CD14-positive monocyte (primary cell): ENCODE measurements at regions not wholly inside any gene's neighbourhood (a gene's known extent, or its start where the extent isn't known, plus 50 kb on each side); places are given as distances from the start of the nearest gene placed in this dataset.

Experiments used
- DNase-seq, 3 donors: peaks; one replicate each; pipeline ENCODE4 v3.0.0-alpha.2; 2011 to 2022
- H2AFZ ChIP-seq: 2 replicates; pipeline ENCODE4 v1.6.0; 2012; ENCODE audit warnings: mild to moderate bottlenecking, low read depth, low read length, inconsistent platforms; ENCODE audit not compliant: insufficient read depth, poor library complexity, severe bottlenecking
- H3K27ac ChIP-seq, 2 donors: 1 replicate in 1 of 2; 2 replicates in 1 of 2; pipeline ENCODE4 v1.5.1; 2012 to 2013; ENCODE audit warnings: low read length in 2 of 2, control low read depth in 1 of 2, inconsistent platforms in 1 of 2, low read depth in 1 of 2, mild to moderate bottlenecking in 1 of 2
- H3K27me3 ChIP-seq, 2 donors: one replicate each; pipeline versions ENCODE4 v1.6.0 to v1.6.1; 2011 to 2013; ENCODE audit warnings: low read length in 2 of 2; ENCODE audit not compliant: control insufficient read depth in 2 of 2, insufficient read depth in 2 of 2
- H3K36me3 ChIP-seq, 2 donors: replicated peaks in 1 of 2; 1 replicate in 1 of 2; 2 replicates in 1 of 2; pipeline versions ENCODE4 v1.5.1 to v1.6.1; 2012 to 2013; ENCODE audit warnings: low read length in 2 of 2, control low read depth in 1 of 2, inconsistent platforms in 1 of 2, mild to moderate bottlenecking in 1 of 2; ENCODE audit not compliant: insufficient read depth in 2 of 2, control insufficient read depth in 1 of 2
- H3K4me1 ChIP-seq, 2 donors: 1 replicate in 1 of 2; 2 replicates in 1 of 2; pipeline versions ENCODE4 v1.5.1 to v1.6.1; 2012 to 2013; ENCODE audit warnings: low read length in 2 of 2, control low read depth in 1 of 2, inconsistent platforms in 1 of 2, mild to moderate bottlenecking in 1 of 2, moderate library complexity in 1 of 2; ENCODE audit not compliant: insufficient read depth in 2 of 2, control insufficient read depth in 1 of 2
- H3K4me2 ChIP-seq: replicated peaks from 2 replicates; pipeline ENCODE3; 2012; ENCODE audit warnings: low read length, moderate library complexity, mild to moderate bottlenecking; ENCODE audit not compliant: poor library complexity, severe bottlenecking; ENCODE audit errors: extremely low read depth
- H3K4me3 ChIP-seq, 3 experiments: fragments of 200-600 bp in 1 of 3; sonication (generic) in 1 of 3; replicated peaks in 1 of 3; 1 replicate in 2 of 3; 2 replicates in 1 of 3; pipeline ENCODE4 v1.5.1; 2011 to 2013; ENCODE audit warnings: low read length in 3 of 3, mild to moderate bottlenecking in 3 of 3, control low read depth in 2 of 3, low read depth in 2 of 3, inconsistent platforms in 1 of 3, moderate library complexity in 1 of 3
- H3K79me2 ChIP-seq: 2 replicates; pipeline ENCODE4 v1.6.0; 2012; ENCODE audit warnings: mild to moderate bottlenecking, control low read depth, inconsistent platforms, low read length, moderate library complexity; ENCODE audit not compliant: insufficient read depth
- H3K9ac ChIP-seq: 2 replicates; pipeline ENCODE4 v1.6.0; 2017; ENCODE audit warnings: low read length, mild to moderate bottlenecking; ENCODE audit not compliant: insufficient read depth, poor library complexity, severe bottlenecking
- H3K9me3 ChIP-seq, 2 donors: replicated peaks in 1 of 2; 1 replicate in 1 of 2; 2 replicates in 1 of 2; pipeline versions ENCODE4 v1.5.1 to v1.6.1; 2012 to 2013; ENCODE audit warnings: low read length in 2 of 2, control low read depth in 1 of 2; ENCODE audit not compliant: control insufficient read depth in 1 of 2, insufficient read depth in 1 of 2
- H4K20me1 ChIP-seq: 2 replicates; pipeline ENCODE4 v1.6.0; 2012; ENCODE audit warnings: mild to moderate bottlenecking, low read length, control low read depth, moderate library complexity; ENCODE audit not compliant: insufficient read depth
- H3K27ac Mint-ChIP-seq, 7 donors: one replicate each; pipeline ENCODE4 v1.8.0; 2020; ENCODE audit warnings: mild to moderate bottlenecking in 7 of 7, mixed read lengths in 7 of 7, moderate library complexity in 6 of 7, inconsistent platforms in 2 of 7
- H3K27me3 Mint-ChIP-seq, 3 donors: one replicate each; pipeline ENCODE4 v1.8.0; 2021 to 2022; ENCODE audit warnings: low read depth in 3 of 3, mild to moderate bottlenecking in 3 of 3, mixed read lengths in 3 of 3, moderate library complexity in 3 of 3, inconsistent platforms in 1 of 3
- H3K36me3 Mint-ChIP-seq, 2 donors: one replicate each; pipeline ENCODE4 v1.8.0; 2020; ENCODE audit warnings: mixed read lengths in 2 of 2, inconsistent platforms in 1 of 2, mild to moderate bottlenecking in 1 of 2
- H3K4me1 Mint-ChIP-seq: one replicate; pipeline ENCODE4 v1.8.0; 2020; ENCODE audit warnings: mild to moderate bottlenecking, mixed read lengths
- H3K4me3 Mint-ChIP-seq, 2 donors: one replicate each; pipeline ENCODE4 v1.8.0; 2020; ENCODE audit warnings: mild to moderate bottlenecking in 2 of 2, mixed read lengths in 2 of 2, moderate library complexity in 1 of 2
- H3K9me3 Mint-ChIP-seq, 7 donors: one replicate each; pipeline ENCODE4 v1.8.0; 2020 to 2022; ENCODE audit warnings: mixed read lengths in 7 of 7, mild to moderate bottlenecking in 6 of 7, moderate library complexity in 6 of 7, inconsistent platforms in 2 of 7
- WGBS: methylation state at CpG from one replicate; pipeline ENCODE4 v1.1.5; 2013; ENCODE audit warnings: missing lambda C conversion rate; ENCODE audit not compliant: insufficient coverage; 5-methylcytosine and 5-hydroxymethylcytosine counted together
- intact Hi-C, 2 donors: fragments of 100-400 bp; cut with micrococcal nuclease; formaldehyde crosslinking; loops; one replicate each; pipeline versions ENCODE4 v1.15.0 to v1.15.1; 2023
- TF ChIP-seq, protein P1 (sequence below): fragments of 200-600 bp; IDR thresholded peaks from one replicate; pipeline ENCODE4 v1.8.0; 2022; ENCODE audit warnings: antibody characterized with exemption, mild to moderate bottlenecking

DNA sequence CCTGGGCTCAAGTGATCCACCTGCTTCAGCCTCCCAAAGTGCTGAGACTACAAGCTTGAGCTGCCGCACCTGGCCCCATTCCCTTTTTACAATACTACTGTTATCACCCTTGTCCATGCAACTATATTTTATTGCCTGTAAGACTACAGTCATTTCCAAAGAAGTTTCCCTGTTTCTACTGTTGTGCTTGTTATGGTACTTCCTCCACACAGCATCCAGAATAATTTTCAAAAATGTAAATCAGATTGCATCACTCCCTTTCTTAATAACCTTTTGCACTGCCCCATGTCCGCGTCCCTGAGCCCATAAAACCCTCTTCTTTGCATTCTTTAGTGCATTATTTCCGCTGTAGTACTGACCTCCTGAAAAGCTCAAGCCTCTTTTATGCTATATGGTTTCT lies 128.9 kb upstream of the AKIRIN2 start:
- intact Hi-C loops: no loop called here
- H3K4me1 ChIP-seq: peaks cover 32 to 46% of the 10 kb centered on the region in 2 donors
- H3K9me3 ChIP-seq: no peaks in the 10 kb centered on the region
- H3K4me1 Mint-ChIP-seq: peaks cover 37% of the 10 kb centered on the region
- peak overlapping the region; percentile 10 for H3K4me2 ChIP-seq
- H3K27ac ChIP-seq: peak overlapping the region; percentile 24 to 50
- H4K20me1 ChIP-seq: no peaks in the 10 kb centered on the region
- no peak overlapping the region for H3K9ac ChIP-seq
- 89% methylated on average over 1 of the region's 4 CpGs for WGBS
- peaks cover 0 to 3% of the 10 kb centered on the region in 2 donors for H3K36me3 Mint-ChIP-seq
- H2AFZ ChIP-seq: no peak overlapping the region
- H3K9me3 Mint-ChIP-seq: peaks cover 0 to 7% (median 2%) of the 10 kb centered on the region in 7 donors
- H3K27me3 ChIP-seq: no peaks in the 10 kb centered on the region
- H3K36me3 ChIP-seq: no peaks in the 10 kb centered on the region
- peak; percentile 29 to 56 (median 37) for DNase-seq
- TF ChIP-seq, protein P1, sequence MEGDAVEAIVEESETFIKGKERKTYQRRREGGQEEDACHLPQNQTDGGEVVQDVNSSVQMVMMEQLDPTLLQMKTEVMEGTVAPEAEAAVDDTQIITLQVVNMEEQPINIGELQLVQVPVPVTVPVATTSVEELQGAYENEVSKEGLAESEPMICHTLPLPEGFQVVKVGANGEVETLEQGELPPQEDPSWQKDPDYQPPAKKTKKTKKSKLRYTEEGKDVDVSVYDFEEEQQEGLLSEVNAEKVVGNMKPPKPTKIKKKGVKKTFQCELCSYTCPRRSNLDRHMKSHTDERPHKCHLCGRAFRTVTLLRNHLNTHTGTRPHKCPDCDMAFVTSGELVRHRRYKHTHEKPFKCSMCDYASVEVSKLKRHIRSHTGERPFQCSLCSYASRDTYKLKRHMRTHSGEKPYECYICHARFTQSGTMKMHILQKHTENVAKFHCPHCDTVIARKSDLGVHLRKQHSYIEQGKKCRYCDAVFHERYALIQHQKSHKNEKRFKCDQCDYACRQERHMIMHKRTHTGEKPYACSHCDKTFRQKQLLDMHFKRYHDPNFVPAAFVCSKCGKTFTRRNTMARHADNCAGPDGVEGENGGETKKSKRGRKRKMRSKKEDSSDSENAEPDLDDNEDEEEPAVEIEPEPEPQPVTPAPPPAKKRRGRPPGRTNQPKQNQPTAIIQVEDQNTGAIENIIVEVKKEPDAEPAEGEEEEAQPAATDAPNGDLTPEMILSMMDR: no peak
- H3K79me2 ChIP-seq: no peaks in the 10 kb centered on the region
- no peak overlapping the region for H3K4me3 ChIP-seq
- peak overlapping the region in 1 of 2 donors; percentile 43 for H3K4me3 Mint-ChIP-seq
- H3K27me3 Mint-ChIP-seq: no peaks in the 10 kb centered on the region
- peak overlapping the region; percentile 17 to 96 (median 86) for H3K27ac Mint-ChIP-seq

DNA sequence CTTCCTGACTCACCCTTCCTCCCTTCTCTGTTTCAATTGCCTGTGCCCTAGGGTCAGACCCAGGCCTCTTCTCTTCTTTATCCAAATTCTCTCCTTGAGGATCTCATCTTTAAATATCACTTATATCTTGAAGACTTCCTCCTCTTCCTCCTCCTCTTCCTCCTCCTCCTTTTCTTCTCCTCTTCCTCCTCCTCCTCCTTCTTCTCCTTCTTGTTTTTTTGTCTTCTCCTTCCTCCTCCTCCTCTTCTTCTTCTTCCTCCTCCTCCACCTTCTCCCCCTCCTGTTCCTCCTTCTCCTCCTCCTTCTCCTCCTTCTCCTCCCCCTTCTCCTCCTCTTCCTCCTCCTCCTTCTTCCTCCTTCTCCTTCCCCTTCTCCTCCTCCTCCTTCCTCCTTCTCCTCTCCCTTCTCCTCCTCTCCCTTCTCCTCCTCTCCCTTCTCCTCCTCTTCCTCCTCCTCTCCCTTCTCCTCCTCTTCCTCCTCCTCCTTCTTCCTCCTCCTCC lies 127.6 kb upstream of the AKIRIN2 start:
- Histone ChIP-seq H3K27me3 (no peaks in the 10 kb centered on the region), H3K9me3 (no peaks in the 10 kb centered on the region), H4K20me1 (no peaks in the 10 kb centered on the region), H3K36me3 (no peaks in the 10 kb centered on the region), H3K4me3 (no peak overlapping the region), H3K4me2 (peak overlapping the region; percentile 20), H2AFZ (no peak overlapping the region), H3K9ac (no peak overlapping the region), H3K4me1 (peaks cover 42 to 58% of the 10 kb centered on the region in 2 donors), H3K79me2 (no peaks in the 10 kb centered on the region), H3K27ac (peak overlapping the region; percentile 14 to 50)
- Mint-ChIP-seq H3K9me3 (peaks cover 0 to 7% (median 2%) of the 10 kb centered on the region in 7 donors), H3K27ac (peak overlapping the region; percentile 17 to 95 (median 91)), H3K36me3 (peaks cover 0 to 3% of the 10 kb centered on the region in 2 donors), H3K4me3 (peak overlapping the region in 1 of 2 donors; percentile 4), H3K27me3 (no peaks in the 10 kb centered on the region), H3K4me1 (peaks cover 49% of the 10 kb centered on the region)
- TF ChIP-seq, protein P1: no peak
- intact Hi-C loops: loop anchor here in 1 of 2 donors (5.0 to 10.0 kb wide), 2 partner anchors 105 to 132 kb away; no protein-coding TSS in a partner anchor
- DNase-seq: no peak
